LNCaP clone FGC (cell line): ENCODE measurements at regions not wholly inside any gene's neighbourhood (a gene's known extent, or its start where the extent isn't known, plus 50 kb on each side); places are given as distances from the start of the nearest gene placed in this dataset.

ENCODE experiments used
- DNase-seq: peaks from one replicate; pipeline ENCODE4 v3.0.0-alpha.2; 2011; ENCODE audit warnings: low read depth
- H3K4me3 ChIP-seq: 2 replicates; pipeline ENCODE4 v1.5.1; 2011; ENCODE audit warnings: mild to moderate bottlenecking, low read depth, low read length, control low read depth
- CTCF ChIP-seq: IDR thresholded peaks from 2 replicates; pipeline ENCODE4 v1.5.1; 2012; ENCODE audit warnings: mild to moderate bottlenecking; ENCODE audit not compliant: control insufficient read depth, insufficient read depth; ENCODE audit errors: extremely low read depth

DNA sequence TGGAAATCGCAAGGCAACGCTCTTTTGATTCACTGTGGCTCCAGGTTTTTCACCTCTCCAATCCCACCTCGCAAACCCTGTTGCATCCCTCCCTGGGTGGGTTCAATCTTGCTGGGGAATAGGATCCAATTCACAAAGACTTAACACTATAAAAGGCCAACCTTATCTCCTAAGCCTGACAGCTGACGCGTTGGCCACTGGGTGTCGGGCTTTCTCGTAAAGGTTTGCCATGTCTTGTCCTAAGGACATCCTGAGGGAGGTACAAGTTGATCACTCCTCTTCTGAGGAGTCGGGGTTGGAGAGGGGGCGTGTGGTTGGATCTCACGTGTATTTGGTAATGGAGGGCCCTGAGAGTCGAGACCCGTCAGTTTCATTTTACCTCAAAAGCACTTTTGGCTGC, 112.6 kb upstream of the FZD10 start:
- H3K4me3 ChIP-seq = no peak overlapping the region

GRCh38 chr12:130051900-130052299, 110.4 kb upstream of the FZD10 start:
- no peak for TF ChIP-seq CTCF
- DNase-seq = no peak
- no peak overlapping the region for H3K4me3 ChIP-seq

More for the DNA sequence above, 112.6 kb upstream of the FZD10 start:
- DNase-seq = no peak
- peak; percentile 55 for TF ChIP-seq CTCF

DNA sequence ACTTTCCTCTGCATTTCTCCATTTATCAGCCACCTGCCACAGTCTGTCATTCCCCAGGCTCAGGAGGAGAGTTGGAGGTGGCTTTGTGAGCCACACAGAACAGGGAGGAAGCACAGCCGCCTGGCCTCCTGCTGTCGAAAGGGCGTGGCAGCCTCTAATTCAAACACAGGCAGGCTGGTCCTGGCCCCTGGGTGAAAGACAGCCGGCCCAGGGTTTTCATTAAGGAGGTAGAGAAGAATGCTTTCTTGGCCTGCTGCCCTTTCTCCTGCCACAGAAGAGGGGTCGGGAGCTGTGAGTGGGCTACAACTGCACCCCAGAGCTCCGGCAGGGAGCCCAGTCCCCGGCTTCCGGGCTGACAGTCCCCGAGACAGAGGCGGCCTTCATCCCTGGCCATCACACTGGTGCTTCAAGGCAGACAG, 108.6 kb upstream of the FZD10 start:
- no peak overlapping the region for H3K4me3 ChIP-seq
- DNase-seq = no peak
- TF ChIP-seq CTCF = no peak

DNA sequence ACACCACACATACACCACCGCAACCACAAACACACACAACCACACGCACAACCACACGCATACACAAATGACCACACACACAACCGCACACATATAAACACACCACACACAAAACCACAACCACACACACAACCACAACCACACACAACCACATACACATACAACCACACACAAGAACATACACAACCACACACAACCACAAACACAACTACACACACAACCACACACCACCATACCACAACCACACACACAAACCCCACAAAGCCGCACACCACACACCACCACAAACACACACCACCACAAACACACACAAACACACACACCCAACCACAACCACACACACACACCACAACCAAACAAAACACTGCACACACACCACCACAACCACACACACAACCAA, 107.5 kb upstream of the FZD10 start:
- no peak for TF ChIP-seq CTCF
- H3K4me3 ChIP-seq = no peak overlapping the region
- DNase-seq = no peak

- no peak for DNase-seq
- no peak for TF ChIP-seq CTCF
- H3K4me3 ChIP-seq = no peak overlapping the region
Measured at GRCh38 chr12:130058926-130059472, 103.3 kb upstream of the FZD10 start.

- DNase-seq = peak; percentile 32
- no peak overlapping the region for H3K4me3 ChIP-seq
- TF ChIP-seq CTCF = no peak
Measured at GRCh38 chr12:130063866-130064265, 98.4 kb upstream of the FZD10 start.

GRCh38 chr12:130064999-130065398, 97.3 kb upstream of the FZD10 start:
- no peak overlapping the region for H3K4me3 ChIP-seq
- no peak for DNase-seq
- no peak for TF ChIP-seq CTCF
